HG02938 (cell line): ENCODE measurements at regions not wholly inside any gene's neighbourhood (a gene's known extent, or its start where the extent isn't known, plus 50 kb on each side); places are given as distances from the start of the nearest gene placed in this dataset.

ENCODE experiments used
- ATAC-seq: cut with Tn5 transposase; IDR thresholded peaks from one replicate; pipeline ENCODE4 v1.9.1; 2021; ENCODE audit warnings: mild to moderate bottlenecking, moderate library complexity; ENCODE audit not compliant: unreplicated experiment

GRCh38 chr11:91872243-91872642 is 352.4 kb upstream of the FAT3 start:
- ATAC-seq: no peak

- ATAC-seq: no peak
These were observed 352.8 kb upstream of the FAT3 start for GRCh38 chr11:91871791-91872190.

GRCh38 chr11:91871048-91871447 is 353.6 kb upstream of the FAT3 start:
- no peak for ATAC-seq

GRCh38 chr11:91869686-91870085 is 354.9 kb upstream of the FAT3 start:
- no peak for ATAC-seq

GRCh38 chr11:91866642-91867041 is 358.0 kb upstream of the FAT3 start:
- ATAC-seq: no peak

- ATAC-seq: no peak
These were observed 364.0 kb upstream of the FAT3 start for GRCh38 chr11:91860661-91861060.

- ATAC-seq: no peak
These were observed 365.0 kb upstream of the FAT3 start for GRCh38 chr11:91859666-91860065.

- ATAC-seq: no peak
These were observed 367.4 kb upstream of the FAT3 start for GRCh38 chr11:91857179-91857578.

- no peak for ATAC-seq
These were observed 369.8 kb upstream of the FAT3 start for GRCh38 chr11:91854780-91855179.

- no peak for ATAC-seq
These were observed 370.4 kb upstream of the FAT3 start for GRCh38 chr11:91854171-91854570.

GRCh38 chr11:91851908-91852307 is 372.7 kb upstream of the FAT3 start:
- ATAC-seq: no peak

- ATAC-seq: no peak
These were observed 373.9 kb upstream of the FAT3 start for GRCh38 chr11:91850533-91851275.

- no peak for ATAC-seq
These were observed 374.6 kb upstream of the FAT3 start for GRCh38 chr11:91850021-91850420.

GRCh38 chr11:91846649-91847048 is 378.0 kb upstream of the FAT3 start:
- ATAC-seq: no peak

GRCh38 chr11:91846002-91846401 is 378.6 kb upstream of the FAT3 start:
- no peak for ATAC-seq

GRCh38 chr11:91840640-91841240 is 383.9 kb upstream of the FAT3 start:
- no peak for ATAC-seq

- ATAC-seq: no peak
These were observed 386.9 kb upstream of the FAT3 start for GRCh38 chr11:91837411-91838330.

- no peak for ATAC-seq
These were observed 389.5 kb upstream of the FAT3 start for GRCh38 chr11:91835051-91835560.

GRCh38 chr11:91828901-91829300 is 395.7 kb upstream of the FAT3 start:
- ATAC-seq: no peak

GRCh38 chr11:91825777-91826176 is 398.8 kb upstream of the FAT3 start:
- ATAC-seq: no peak

GRCh38 chr11:91823252-91823830 is 401.3 kb upstream of the FAT3 start:
- no peak for ATAC-seq
